Transverse colon (tissue), 4 donors: ENCODE measurements at regions not wholly inside any gene's neighbourhood (a gene's known extent, or its start where the extent isn't known, plus 50 kb on each side); places are given as distances from the start of the nearest gene placed in this dataset.

ENCODE experiments used
- CTCF ChIP-seq, 5 experiments: fragments of 200-600 bp in 3 of 5; fragments of 450-650 bp in 2 of 5; sonication (generic) in 3 of 5; IDR thresholded peaks; 1 replicate in 2 of 5; 2 replicates in 3 of 5; pipeline ENCODE4 v1.5.1; 2016 to 2017; ENCODE audit warnings: antibody characterized with exemption in 5 of 5, inconsistent platforms in 3 of 5, mild to moderate bottlenecking in 2 of 5, moderate library complexity in 1 of 5
- EP300 ChIP-seq: sonication (generic); formaldehyde crosslinking; IDR thresholded peaks from one replicate; pipeline ENCODE4 v1.6.1; 2017; ENCODE audit warnings: antibody characterized with exemption, low read depth
- POLR2A ChIP-seq: fragments of 450-650 bp; IDR thresholded peaks from one replicate; pipeline ENCODE4 v1.6.1; 2016; ENCODE audit warnings: antibody characterized with exemption, mild to moderate bottlenecking, moderate library complexity
- POLR2AphosphoS5 ChIP-seq, 3 donors: sonication (generic); formaldehyde crosslinking; IDR thresholded peaks; one replicate each; pipeline ENCODE4 v1.6.1; 2016; ENCODE audit warnings: antibody characterized with exemption in 3 of 3

GRCh38 chr3:28188686-28189085, 52.7 kb upstream of the CMC1 start:
- no peak for TF ChIP-seq CTCF (IDR thresholded peaks at IDR 0.05)
- TF ChIP-seq EP300, result no peak
- no peak for TF ChIP-seq POLR2A
- no peak for TF ChIP-seq POLR2AphosphoS5 (IDR thresholded peaks at IDR 0.05)
